ENCODE measurements at regions not wholly inside any gene's neighbourhood (a gene's known extent, or its start where the extent isn't known, plus 50 kb on each side); places are given as distances from the start of the nearest gene placed in this dataset.

DNA sequence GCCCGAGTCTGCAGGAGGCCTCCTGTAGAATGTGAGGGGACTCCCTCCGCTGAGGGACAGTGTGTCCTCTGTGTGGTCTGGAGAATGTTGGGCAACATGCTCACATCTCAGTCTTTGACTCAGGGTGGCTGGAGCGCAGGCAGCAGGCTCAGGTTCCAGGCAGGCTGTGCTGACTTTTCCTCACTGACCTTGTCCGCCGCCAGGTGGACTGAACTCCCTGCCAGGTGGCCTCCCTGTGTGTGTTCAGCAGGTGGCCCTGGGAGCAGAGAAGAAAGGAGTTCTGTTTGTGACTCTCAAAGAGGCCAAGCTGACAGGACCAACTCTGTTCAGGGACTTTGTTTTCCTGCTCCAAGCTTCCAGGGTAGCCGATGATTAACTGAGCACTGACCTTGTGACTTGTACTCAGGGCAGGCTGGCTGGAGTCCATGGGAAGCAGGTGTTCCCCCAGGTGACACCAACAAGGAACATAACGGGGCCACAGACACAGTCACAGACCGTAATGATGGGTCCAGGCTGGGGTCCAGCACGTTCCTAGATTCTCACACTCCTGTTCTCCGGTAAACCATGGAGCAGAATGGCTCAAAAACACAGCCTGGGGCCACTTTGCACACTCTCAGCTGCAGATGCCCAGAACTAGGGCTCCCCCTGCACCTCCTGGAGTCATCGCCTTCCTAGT, 439.8 kb downstream of the RNF144A start:
- no peaks in the 10 kb centered on the region for H3K36me3 ChIP-seq
- intact Hi-C loops (cut with DNase I; ENCODE audit: low total_unique reads) = no loop called here
- no peak for DNase-seq
- TF ChIP-seq, protein P1, sequence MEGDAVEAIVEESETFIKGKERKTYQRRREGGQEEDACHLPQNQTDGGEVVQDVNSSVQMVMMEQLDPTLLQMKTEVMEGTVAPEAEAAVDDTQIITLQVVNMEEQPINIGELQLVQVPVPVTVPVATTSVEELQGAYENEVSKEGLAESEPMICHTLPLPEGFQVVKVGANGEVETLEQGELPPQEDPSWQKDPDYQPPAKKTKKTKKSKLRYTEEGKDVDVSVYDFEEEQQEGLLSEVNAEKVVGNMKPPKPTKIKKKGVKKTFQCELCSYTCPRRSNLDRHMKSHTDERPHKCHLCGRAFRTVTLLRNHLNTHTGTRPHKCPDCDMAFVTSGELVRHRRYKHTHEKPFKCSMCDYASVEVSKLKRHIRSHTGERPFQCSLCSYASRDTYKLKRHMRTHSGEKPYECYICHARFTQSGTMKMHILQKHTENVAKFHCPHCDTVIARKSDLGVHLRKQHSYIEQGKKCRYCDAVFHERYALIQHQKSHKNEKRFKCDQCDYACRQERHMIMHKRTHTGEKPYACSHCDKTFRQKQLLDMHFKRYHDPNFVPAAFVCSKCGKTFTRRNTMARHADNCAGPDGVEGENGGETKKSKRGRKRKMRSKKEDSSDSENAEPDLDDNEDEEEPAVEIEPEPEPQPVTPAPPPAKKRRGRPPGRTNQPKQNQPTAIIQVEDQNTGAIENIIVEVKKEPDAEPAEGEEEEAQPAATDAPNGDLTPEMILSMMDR (IDR thresholded peaks at IDR 0.05) = no peak
- TF ChIP-seq POLR2AphosphoS5 (IDR thresholded peaks at IDR 0.05) = no peak
- TF ChIP-seq EP300 (IDR thresholded peaks at IDR 0.05; ENCODE audit: low read depth) = no peak
- no peak for TF ChIP-seq POLR2A (IDR thresholded peaks at IDR 0.05)
- WGBS, 2 donors (ENCODE audit: low coverage in 1 of 2) = 72% methylated on average over 10 of the region's 11 CpGs; no CpG with 5 or more reads in 1 of the 2 donors
- in situ Hi-C loops (cut with MboI; ENCODE audit: low pct_ligation_motif_present in 1 of 4, low pct_unique_long_range_greater_than_20kb in 1 of 4, low sequenced_read_pairs in 3 of 4) = no loop called here
- no peaks in the 10 kb centered on the region for H3K9me3 ChIP-seq
- no peaks in the 10 kb centered on the region for H3K27me3 ChIP-seq
- H3K4me3 ChIP-seq = no peak overlapping the region
- no peak overlapping the region for H3K27ac ChIP-seq
- H3K4me1 ChIP-seq = no peaks in the 10 kb centered on the region

DNA sequence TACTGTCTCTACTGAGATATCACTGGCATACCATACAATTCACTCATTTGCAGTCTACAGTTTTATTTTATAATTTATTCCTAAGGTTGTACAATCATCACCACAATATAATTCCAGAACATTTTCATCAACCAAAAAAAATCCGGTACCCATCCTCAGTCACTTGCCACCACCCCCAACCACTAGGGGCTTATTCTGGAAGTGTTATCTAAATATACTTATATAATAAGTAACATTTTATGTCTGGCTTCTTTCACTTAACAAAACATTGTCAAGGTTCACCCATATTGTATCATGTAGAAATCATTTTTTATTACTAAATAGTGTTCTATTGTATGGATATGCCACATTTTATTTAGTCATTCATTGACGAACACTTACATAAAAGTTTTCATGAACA, 440.8 kb downstream of the RNF144A start:
- TF ChIP-seq, protein P1 (IDR thresholded peaks at IDR 0.05) = no peak
- TF ChIP-seq POLR2A (IDR thresholded peaks at IDR 0.05) = no peak
- TF ChIP-seq POLR2AphosphoS5 (IDR thresholded peaks at IDR 0.05) = no peak
- TF ChIP-seq EP300 (IDR thresholded peaks at IDR 0.05; ENCODE audit: low read depth) = no peak
- Histone ChIP-seq H3K27ac (no peak overlapping the region), H3K27me3 (no peaks in the 10 kb centered on the region), H3K36me3 (no peaks in the 10 kb centered on the region), H3K4me1 (no peaks in the 10 kb centered on the region), H3K9me3 (no peaks in the 10 kb centered on the region), H3K4me3 (no peak overlapping the region)
- WGBS, 2 donors (ENCODE audit: low coverage in 1 of 2) = 86 to 91% methylated on average over 2 of the region's 2 CpGs
- in situ Hi-C loops (cut with MboI; ENCODE audit: low pct_ligation_motif_present in 1 of 4, low pct_unique_long_range_greater_than_20kb in 1 of 4, low sequenced_read_pairs in 3 of 4) = no loop called here
- intact Hi-C loops (cut with DNase I; ENCODE audit: low total_unique reads) = no loop called here
- DNase-seq = no peak

DNA sequence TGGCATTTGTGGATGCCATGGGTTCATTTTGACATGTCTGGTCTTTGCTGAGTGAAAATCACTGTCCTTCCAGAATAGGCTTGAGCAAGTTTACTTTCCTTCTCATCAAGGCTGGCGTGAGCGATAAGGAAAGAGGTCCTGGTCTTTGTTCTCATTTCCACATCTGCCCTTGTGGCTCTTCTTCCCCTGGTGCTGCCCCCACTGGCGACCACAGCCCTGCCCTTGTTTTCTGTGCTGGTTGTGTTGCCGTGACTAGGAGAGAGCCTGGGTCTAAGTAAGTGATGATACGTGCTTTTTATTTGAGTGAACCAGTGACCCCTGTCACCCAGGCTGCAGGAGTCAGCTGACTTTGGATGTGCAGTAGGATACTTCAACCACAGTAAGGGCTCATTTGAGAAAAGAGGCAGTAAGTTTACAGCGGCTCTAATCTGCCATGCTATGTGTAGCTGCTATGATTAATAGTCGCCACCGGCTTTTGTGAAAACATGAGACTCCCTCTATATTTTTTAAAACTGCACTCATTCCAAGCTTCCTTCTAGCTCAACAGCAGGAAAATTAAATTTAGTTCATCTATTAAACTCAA, 441.7 kb downstream of the RNF144A start:
- Histone ChIP-seq H3K36me3 (no peaks in the 10 kb centered on the region), H3K4me1 (no peaks in the 10 kb centered on the region), H3K9me3 (no peaks in the 10 kb centered on the region), H3K4me3 (no peak overlapping the region), H3K27ac (no peak overlapping the region), H3K27me3 (no peaks in the 10 kb centered on the region)
- WGBS, 2 donors (ENCODE audit: low coverage in 1 of 2) = 67 to 69% methylated on average over 6 to 8 of the region's 8 CpGs
- in situ Hi-C loops (cut with MboI; ENCODE audit: low pct_ligation_motif_present in 1 of 4, low pct_unique_long_range_greater_than_20kb in 1 of 4, low sequenced_read_pairs in 3 of 4) (no loop called here), intact Hi-C loops (cut with DNase I; ENCODE audit: low total_unique reads) (no loop called here)
- no peak for DNase-seq
- TF ChIP-seq EP300 (IDR thresholded peaks at IDR 0.05; ENCODE audit: low read depth) (no peak), POLR2AphosphoS5 (IDR thresholded peaks at IDR 0.05) (no peak), POLR2A (IDR thresholded peaks at IDR 0.05) (no peak)
- TF ChIP-seq, protein P1 (IDR thresholded peaks at IDR 0.05) = no peak

DNA sequence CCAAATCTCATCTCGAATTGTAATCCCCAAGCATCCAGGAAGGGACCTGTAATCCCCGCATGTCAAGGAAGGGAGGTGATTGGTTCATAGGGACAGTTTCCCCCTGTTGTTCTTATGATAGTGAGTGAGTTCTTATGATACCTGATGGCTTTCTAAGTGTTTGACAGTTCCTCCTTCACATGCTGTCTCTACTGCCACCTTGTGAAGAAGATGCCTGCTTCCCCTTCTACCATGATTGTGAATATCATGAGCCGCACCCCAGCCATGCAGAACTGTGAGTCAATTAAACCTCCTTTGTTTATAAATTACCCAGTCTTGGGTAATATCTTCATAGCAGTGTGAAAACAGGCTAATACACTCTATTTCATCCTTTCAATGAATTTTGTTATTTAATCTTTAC, 446.7 kb downstream of the RNF144A start:
- peaks cover 0 to 9% of the 10 kb centered on the region in 2 donors for H3K9me3 ChIP-seq
- TF ChIP-seq, protein P1 (IDR thresholded peaks at IDR 0.05) = no peak
- no peak for TF ChIP-seq POLR2A (IDR thresholded peaks at IDR 0.05)
- TF ChIP-seq EP300 (IDR thresholded peaks at IDR 0.05; ENCODE audit: low read depth) = no peak
- TF ChIP-seq POLR2AphosphoS5 (IDR thresholded peaks at IDR 0.05) = no peak
- no peaks in the 10 kb centered on the region for H3K4me1 ChIP-seq
- H3K27me3 ChIP-seq = no peaks in the 10 kb centered on the region
- in situ Hi-C loops (cut with MboI; ENCODE audit: low pct_ligation_motif_present in 1 of 4, low pct_unique_long_range_greater_than_20kb in 1 of 4, low sequenced_read_pairs in 3 of 4) = no loop called here
- no peak overlapping the region for H3K4me3 ChIP-seq
- no peak overlapping the region for H3K27ac ChIP-seq
- DNase-seq = no peak
- intact Hi-C loops (cut with DNase I; ENCODE audit: low total_unique reads) = no loop called here
- no peaks in the 10 kb centered on the region for H3K36me3 ChIP-seq
- WGBS, 2 donors (ENCODE audit: low coverage in 1 of 2) = 57 to 85% methylated on average over 2 to 3 of the region's 3 CpGs
